Loucy (cell line): ENCODE measurements at regions not wholly inside any gene's neighbourhood (a gene's known extent, or its start where the extent isn't known, plus 50 kb on each side); places are given as distances from the start of the nearest gene placed in this dataset.

Source experiments
- H2AFZ ChIP-seq: fragments of 200-600 bp; sonication (generic); 2 replicates; pipeline ENCODE4 v1.6.0; 2016; ENCODE audit warnings: antibody characterized with exemption, mild to moderate bottlenecking, low read length, moderate library complexity
- H3F3A ChIP-seq: fragments of 200-600 bp; 2 replicates; pipeline ENCODE4 v1.6.0; 2016; ENCODE audit warnings: antibody characterized with exemption, low read depth, mild to moderate bottlenecking
- H3K27me3 ChIP-seq: fragments of 200-600 bp; sonication (generic); 2 replicates; pipeline ENCODE4 v1.6.1; 2014; ENCODE audit warnings: low read length, mild to moderate bottlenecking; ENCODE audit not compliant: insufficient read depth, poor library complexity, severe bottlenecking
- H3K36me3 ChIP-seq: fragments of 200-600 bp; sonication (generic); 2 replicates; pipeline ENCODE4 v1.6.1; 2016; ENCODE audit warnings: low read length; ENCODE audit not compliant: insufficient read depth
- H3K4me1 ChIP-seq: fragments of 200-600 bp; sonication (generic); 2 replicates; pipeline ENCODE4 v1.5.1; 2014; ENCODE audit warnings: low read length, mild to moderate bottlenecking; ENCODE audit not compliant: insufficient read depth, poor library complexity, severe bottlenecking
- H3K4me2 ChIP-seq: fragments of 200-600 bp; sonication (generic); 2 replicates; pipeline ENCODE4 v1.6.0; 2014; ENCODE audit warnings: antibody characterized with exemption, low read length, low read depth, mild to moderate bottlenecking; ENCODE audit not compliant: poor library complexity, severe bottlenecking
- H3K4me3 ChIP-seq: fragments of 200-600 bp; sonication (generic); 2 replicates; pipeline ENCODE4 v1.5.1; 2014; ENCODE audit warnings: low read length, mild to moderate bottlenecking, mixed read lengths; ENCODE audit not compliant: poor library complexity, severe bottlenecking
- H3K79me2 ChIP-seq: fragments of 200-600 bp; sonication (generic); 2 replicates; pipeline ENCODE4 v1.6.1; 2014; ENCODE audit warnings: low read length; ENCODE audit not compliant: insufficient read depth
- H3K9ac ChIP-seq: fragments of 200-600 bp; sonication (generic); 2 replicates; pipeline ENCODE4 v1.6.0; 2014; ENCODE audit warnings: mild to moderate bottlenecking, low read depth, low read length, moderate library complexity; ENCODE audit not compliant: poor library complexity, severe bottlenecking
- H3K9me2 ChIP-seq: fragments of 200-600 bp; sonication (generic); replicated peaks from 2 replicates; pipeline ENCODE4 v1.6.1; 2016; ENCODE audit warnings: low read depth, low read length, mixed read lengths
- H3K9me3 ChIP-seq: fragments of 200-600 bp; sonication (generic); 2 replicates; pipeline ENCODE4 v1.6.1; 2014; ENCODE audit warnings: mild to moderate bottlenecking, antibody characterized with exemption, low read length, low read depth; ENCODE audit not compliant: insufficient read depth
- H4K20me1 ChIP-seq: fragments of 200-600 bp; sonication (generic); 2 replicates; pipeline ENCODE4 v1.6.0; 2014; ENCODE audit warnings: antibody characterized with exemption, low read length, mild to moderate bottlenecking; ENCODE audit not compliant: insufficient read depth, poor library complexity, severe bottlenecking
- CTCF ChIP-seq: fragments of 200-600 bp; sonication (generic); conservative IDR thresholded peaks from 2 replicates; pipeline ENCODE4 v1.5.1; 2014; ENCODE audit warnings: mild to moderate bottlenecking, antibody characterized with exemption, low read length
- EZH2phosphoT487 ChIP-seq: fragments of 200-600 bp; IDR thresholded peaks from 2 replicates; pipeline ENCODE4 v1.6.1; 2018; ENCODE audit warnings: antibody characterized with exemption, mild to moderate bottlenecking, moderate library complexity, borderline replicate concordance

- Histone ChIP-seq H3K9ac (no peak overlapping the region), H3K4me1 (no peaks in the 10 kb centered on the region), H3F3A (no peaks in the 10 kb centered on the region), H4K20me1 (no peaks in the 10 kb centered on the region), H3K36me3 (no peaks in the 10 kb centered on the region), H3K9me3 (peaks cover 6% of the 10 kb centered on the region; the same call in 1 of the 2 replicates), H3K9me2 (no peaks in the 10 kb centered on the region), H3K4me2 (no peak overlapping the region), H3K27me3 (no peaks in the 10 kb centered on the region), H2AFZ (no peak overlapping the region), H3K79me2 (no peaks in the 10 kb centered on the region), H3K4me3 (no peak overlapping the region)
- no peak for TF ChIP-seq EZH2phosphoT487
- no peak for TF ChIP-seq CTCF
Observed at GRCh38 chr12:126837697-126838096, 1429.3 kb upstream of the TMEM132C start.

GRCh38 chr12:126843915-126844669 lies 1422.9 kb upstream of the TMEM132C start:
- no peaks in the 10 kb centered on the region for H3K4me1 ChIP-seq
- H4K20me1 ChIP-seq: no peaks in the 10 kb centered on the region
- no peak overlapping the region for H3K4me2 ChIP-seq
- TF ChIP-seq CTCF (no peak), EZH2phosphoT487 (no peak)
- no peaks in the 10 kb centered on the region for H3K9me3 ChIP-seq
- no peaks in the 10 kb centered on the region for H3F3A ChIP-seq
- no peak overlapping the region for H3K4me3 ChIP-seq
- no peaks in the 10 kb centered on the region for H3K79me2 ChIP-seq
- no peak overlapping the region for H3K9ac ChIP-seq
- H3K36me3 ChIP-seq: no peaks in the 10 kb centered on the region
- no peak overlapping the region for H2AFZ ChIP-seq
- no peaks in the 10 kb centered on the region for H3K9me2 ChIP-seq
- H3K27me3 ChIP-seq: no peaks in the 10 kb centered on the region

- no peaks in the 10 kb centered on the region for H3K4me1 ChIP-seq
- no peak overlapping the region for H3K9ac ChIP-seq
- no peak overlapping the region for H2AFZ ChIP-seq
- no peaks in the 10 kb centered on the region for H3K79me2 ChIP-seq
- no peaks in the 10 kb centered on the region for H3F3A ChIP-seq
- H3K27me3 ChIP-seq: no peaks in the 10 kb centered on the region
- H3K9me2 ChIP-seq: no peaks in the 10 kb centered on the region
- TF ChIP-seq EZH2phosphoT487 (no peak), CTCF (no peak)
- no peak overlapping the region for H3K4me3 ChIP-seq
- no peaks in the 10 kb centered on the region for H4K20me1 ChIP-seq
- H3K4me2 ChIP-seq: no peak overlapping the region
- no peaks in the 10 kb centered on the region for H3K36me3 ChIP-seq
- no peaks in the 10 kb centered on the region for H3K9me3 ChIP-seq
Observed at GRCh38 chr12:126847005-126847629, 1419.9 kb upstream of the TMEM132C start.
